T-helper 2 cell treated with Interferon-gamma antibody and Interleukin-4, amounts not matched to agents 100 ng/mL and 5 ng/mL, for 36 hours (primary cell): ENCODE measurements at regions not wholly inside any gene's neighbourhood (a gene's known extent, or its start where the extent isn't known, plus 50 kb on each side); places are given as distances from the start of the nearest gene placed in this dataset.
"Not testable (repeated sequence)": the region's sequence is repeated elsewhere in the genome, so short reads cannot be mapped to it uniquely, and the experiment has no call there.

Source experiments
- intact Hi-C: fragments of 100-400 bp; cut with micrococcal nuclease; formaldehyde crosslinking; loops from one replicate; pipeline ENCODE4 v1.15.1; 2023

DNA sequence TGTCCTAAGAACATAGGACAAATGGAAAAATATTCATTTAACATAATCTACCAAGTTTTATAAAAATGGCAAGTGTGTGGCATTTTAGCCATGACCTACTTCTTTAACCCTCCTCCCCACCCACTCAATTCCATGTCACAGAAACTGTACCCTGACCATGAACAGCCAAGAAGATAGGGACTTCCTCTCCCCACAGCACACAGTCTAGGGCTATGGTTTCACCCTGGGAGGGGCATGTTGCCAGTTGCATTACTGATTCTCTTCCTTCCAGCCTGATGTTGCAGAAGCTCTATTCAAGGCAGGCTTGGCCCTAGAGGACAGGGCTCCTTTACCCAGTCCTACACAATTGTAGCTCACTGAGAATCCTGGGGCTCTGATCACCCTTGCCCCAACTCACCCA is 153.6 kb upstream of the KLF7 start:
- intact Hi-C loops, result no loop called here

DNA sequence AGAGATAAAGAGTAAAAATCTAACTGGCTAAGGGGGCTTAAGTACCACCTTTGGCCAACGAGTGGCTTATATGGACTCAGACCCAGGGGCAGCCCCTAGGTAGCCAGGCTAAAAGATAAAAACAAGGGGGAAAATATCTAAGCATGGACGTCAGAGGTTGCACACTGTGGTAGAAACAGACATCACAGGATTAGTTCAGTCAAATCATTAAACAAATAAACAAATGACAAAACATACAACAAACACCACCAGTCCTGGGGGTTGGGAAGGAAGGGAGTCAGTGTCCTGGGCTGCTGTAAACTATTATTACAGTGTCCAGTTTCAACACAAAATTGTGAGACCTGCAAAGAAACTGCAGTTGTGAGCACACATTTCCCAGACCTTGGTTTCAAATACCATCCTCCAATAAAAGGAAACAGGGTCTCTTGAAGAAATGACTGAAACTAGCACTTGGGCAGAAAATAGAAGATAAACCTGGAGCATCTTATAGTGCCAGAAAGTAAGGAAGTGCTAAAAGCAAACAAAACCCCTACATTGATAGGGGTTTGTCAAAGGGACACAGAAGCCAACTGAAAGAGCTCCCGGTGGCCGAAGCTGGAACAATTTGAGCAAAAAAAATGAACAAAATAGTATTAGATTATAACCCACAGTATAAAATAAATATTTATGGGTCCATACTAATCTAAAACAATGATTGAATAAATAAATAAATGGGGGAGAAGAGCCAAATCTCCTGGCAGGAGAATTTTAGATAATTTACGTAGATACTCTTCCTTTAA is 154.8 kb upstream of the KLF7 start:
- intact Hi-C loops, result no loop called here

DNA sequence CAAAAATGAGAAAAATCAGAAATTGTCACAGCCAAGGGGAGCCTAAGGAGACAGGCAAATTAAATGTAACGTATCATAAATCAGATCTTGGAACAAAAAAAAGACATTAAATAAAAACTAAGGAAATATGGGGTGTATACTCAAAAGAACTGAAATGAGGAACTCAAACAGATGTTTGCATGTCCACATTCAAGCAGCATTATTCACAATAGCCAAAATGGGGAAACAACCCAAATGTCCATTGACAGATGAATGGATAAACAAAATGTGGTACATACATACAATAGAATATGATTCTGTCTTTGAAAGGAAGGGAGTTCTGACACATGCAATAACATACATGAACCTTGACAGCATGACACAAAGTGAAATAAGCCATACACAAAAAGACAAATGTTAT is 155.8 kb upstream of the KLF7 start:
- intact Hi-C loops, result no loop called here

DNA sequence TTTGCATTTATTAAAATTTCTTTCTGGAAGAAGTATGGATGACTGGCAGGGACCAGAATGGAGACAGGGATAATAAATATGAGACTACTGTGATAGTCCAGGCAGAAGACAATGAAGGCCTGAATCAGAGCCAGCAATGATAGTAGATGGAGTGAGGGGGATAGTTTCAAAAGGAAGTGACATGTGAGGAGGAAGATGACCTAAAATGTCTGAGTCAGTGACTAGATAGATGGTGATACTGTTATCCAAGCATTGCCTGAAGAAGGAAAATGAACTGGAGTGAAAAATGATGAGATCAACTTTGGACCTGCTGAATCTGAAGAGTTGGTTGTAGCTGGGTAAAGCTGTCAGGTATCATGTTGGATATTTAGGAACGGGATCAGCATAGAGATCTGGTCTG is 158.3 kb upstream of the KLF7 start:
- intact Hi-C loops, result no loop called here

DNA sequence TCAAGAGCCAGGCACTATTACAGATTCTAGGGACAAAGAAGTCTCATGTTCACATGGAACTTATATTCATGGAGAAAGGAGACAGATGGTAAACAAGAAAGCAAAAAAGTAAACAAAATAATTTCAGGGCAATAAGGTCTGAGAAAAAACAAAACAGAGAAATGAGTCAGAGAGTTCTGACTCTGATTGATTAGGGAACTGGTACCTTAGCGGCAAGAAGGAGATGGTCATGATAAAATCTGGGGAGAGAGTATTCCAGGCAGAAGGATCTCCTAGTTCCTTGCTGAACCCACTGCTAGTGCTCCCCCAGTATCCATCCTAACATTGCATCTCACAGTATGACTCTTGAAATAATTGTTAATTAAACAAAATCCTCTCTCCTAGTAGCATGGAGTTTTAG is 161.8 kb upstream of the KLF7 start:
- intact Hi-C loops, result no loop called here

DNA sequence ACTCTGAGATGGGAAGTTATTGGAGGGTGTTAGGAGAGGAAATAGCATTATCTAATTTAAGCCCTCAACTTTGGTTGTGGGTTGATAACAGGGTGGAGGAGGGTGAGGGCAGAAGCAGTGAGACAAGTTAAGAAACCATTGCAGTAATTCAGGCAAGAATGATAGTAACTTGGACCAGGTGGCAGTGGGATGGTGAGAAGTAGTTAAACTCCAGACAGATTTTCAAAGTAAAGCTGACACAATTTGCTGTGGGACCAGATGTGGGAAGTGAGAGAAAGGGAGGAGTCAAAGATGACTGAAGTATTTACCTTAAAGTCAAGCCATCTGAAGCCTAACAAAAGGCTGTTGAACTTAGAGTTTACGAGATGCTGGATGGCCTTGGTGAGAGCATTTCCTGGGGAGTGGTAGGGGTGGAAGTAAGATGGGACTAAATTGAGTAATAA is 163.2 kb upstream of the KLF7 start:
- intact Hi-C loops, result no loop called here

DNA sequence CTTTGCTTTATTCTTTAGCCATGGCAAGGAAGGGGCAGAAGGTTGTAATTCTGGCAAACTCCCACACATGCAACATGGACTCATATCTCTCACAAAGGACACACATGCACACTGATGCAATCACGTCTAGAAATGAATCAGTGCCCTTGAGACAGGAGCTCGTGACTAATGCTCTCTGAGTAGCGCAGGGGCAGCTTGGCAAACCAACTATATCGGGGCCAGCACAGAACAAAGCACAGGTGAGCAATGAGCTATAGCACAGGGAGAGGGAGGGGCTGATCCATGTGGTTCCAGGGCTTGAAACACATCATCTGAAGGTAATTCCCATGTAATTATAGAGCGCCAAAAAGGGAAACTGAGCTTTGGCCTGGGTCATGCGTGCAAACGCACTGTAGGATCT is 165.2 kb upstream of the KLF7 start:
- intact Hi-C loops, result loop anchor here (2.0 to 10.0 kb wide), 5 partner anchors 20 to 476 kb away; partner anchors contain the start of gene METTL21A

DNA sequence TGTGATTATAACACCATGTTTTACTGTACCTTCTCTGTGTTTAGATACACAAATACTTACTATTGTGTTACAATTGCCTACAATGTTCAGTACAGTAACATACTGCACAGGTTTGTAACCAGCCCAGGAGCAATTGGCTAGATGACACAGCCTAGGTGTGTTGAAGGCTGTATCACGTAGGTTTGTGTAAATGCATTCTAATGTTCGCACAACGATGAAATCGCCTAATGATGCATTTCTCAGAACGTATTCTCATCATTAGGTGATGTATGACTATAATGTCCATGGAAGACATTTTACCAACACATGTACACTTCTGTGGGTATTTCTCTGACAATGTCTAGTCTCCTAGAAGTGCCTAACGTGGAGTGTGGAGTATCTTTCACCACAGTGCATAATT is 165.9 kb upstream of the KLF7 start:
- intact Hi-C loops, result loop anchor here (2.0 to 10.0 kb wide), 7 partner anchors 21 to 477 kb away; partner anchors contain the start of genes CREB1 and METTL21A

DNA sequence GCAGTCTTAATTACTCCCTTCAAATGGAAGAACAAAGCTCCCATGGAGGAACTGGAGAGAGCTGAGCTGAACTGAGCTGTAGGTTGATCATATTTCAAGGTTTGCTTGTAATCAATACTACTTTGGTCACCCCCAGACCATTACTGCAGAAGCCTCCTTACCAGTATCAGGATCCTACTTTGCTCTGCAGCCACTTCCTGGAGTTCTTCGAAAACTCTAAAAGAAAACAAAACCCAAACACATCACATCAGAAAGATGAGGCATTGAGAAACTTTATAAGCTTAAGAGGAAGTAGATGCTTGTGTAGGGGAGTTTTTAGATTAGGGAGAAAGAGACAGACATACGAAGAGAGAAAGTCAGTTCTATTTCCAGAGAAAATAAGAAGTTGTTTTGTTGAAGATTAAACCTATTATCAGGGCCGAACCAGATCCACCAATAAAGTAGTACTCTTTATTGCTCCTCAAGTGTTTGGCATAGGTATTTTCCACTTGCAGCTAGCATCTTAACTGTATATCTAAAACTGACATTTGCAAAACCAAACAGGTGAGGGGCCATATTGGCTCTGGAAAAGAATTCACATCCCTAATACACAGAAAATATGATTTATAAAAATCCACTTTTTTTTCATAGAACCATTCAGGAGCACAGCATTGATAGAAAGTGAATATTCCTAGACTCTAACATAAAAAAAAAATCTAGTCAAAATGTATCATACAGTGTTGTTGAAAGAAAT is 166.9 kb upstream of the KLF7 start:
- intact Hi-C loops, result loop anchor here (2.0 to 10.0 kb wide), 6 partner anchors 50 to 478 kb away; partner anchors contain the start of genes CREB1 and METTL21A

DNA sequence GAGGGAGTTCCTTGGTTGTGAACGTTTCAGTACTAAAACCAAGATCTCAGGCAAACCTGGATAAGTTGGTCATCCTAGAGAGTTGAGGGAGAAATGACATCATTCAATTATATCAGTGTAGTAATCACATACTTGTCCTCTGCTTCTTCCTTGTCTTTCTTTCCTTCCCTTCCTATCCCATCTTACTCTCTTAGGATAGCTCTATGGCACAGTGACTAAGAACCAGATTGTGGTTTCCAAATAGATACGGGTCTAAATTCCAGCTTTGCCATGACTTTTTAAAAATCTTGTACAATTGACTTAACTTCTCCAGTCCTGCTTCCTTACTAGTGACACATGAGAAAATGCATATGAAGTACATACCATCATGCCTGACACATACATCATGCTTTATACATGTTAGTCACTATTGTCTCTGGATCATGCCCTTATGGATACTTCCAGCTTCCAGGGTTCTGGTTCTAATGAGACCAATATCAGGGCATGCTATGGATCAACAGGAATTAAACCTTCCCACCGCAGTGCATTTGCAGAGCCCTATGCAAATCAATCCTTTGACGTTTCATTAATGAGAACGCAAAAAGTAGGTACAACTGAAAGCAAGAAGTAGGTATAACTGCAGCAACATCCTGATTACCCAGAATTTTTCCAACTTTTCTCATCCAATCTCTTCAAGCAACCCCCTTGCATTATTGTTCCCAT is 168.0 kb upstream of the KLF7 start:
- intact Hi-C loops, result loop anchor here (2.0 to 10.0 kb wide), 6 partner anchors 51 to 479 kb away; partner anchors contain the start of genes CREB1 and METTL21A

DNA sequence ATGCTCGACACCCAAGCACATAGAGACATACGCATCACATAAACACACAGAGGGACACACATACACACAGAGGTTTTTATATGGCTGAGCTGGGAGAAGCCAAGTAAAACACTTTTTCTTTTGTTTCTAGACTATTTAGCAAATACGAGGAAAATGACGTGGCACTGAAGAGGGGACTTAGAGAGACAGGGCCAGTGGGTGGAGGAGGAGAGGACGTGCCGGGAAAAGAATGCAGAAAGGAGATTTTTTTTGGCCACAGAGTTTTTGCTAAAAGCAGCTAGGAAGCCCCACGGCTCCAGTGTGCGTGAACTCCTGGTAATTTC is 168.5 kb upstream of the KLF7 start:
- intact Hi-C loops, result loop anchor here (5.0 to 10.0 kb wide), 4 partner anchors 82 to 479 kb away; partner anchors contain the start of gene METTL21A

DNA sequence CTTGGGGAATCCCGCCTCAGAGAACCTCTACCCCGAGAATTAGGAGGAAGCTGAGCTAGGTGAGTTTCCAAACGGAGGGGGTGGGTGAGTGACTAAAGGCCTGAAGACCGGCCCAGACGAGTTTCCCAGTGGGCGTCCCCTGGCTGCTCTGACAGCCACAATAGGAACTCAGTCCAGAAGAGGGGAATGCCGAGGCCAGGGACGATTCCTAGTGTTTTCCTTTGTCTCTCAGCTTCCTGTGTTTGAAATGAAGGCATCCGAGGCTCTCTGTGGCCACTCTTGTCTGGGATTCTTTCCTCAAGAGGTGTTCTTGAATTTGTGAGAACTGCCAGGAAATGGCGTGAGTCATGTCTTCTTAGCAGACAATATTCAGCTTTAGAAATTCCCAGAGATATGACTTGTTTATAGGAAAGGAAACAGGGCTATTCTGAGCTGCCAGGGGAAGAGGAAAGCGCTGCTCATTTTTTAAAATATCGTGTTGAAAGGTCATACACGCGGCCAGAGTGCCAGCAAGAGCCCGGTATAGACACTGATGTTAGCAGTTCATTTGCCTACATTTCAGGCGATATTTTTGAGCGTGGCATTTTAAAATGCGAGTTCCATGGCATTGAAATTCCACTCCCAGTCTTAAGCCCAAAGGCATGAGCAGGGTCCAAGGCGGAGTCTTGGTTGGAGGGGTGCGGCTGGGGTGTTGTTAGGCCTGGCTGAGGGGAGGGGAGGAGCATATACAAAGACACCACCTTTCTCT is 169.1 kb upstream of the KLF7 start:
- intact Hi-C loops, result loop anchor here (5.0 to 10.0 kb wide), 4 partner anchors 82 to 480 kb away; partner anchors contain the start of gene METTL21A

DNA sequence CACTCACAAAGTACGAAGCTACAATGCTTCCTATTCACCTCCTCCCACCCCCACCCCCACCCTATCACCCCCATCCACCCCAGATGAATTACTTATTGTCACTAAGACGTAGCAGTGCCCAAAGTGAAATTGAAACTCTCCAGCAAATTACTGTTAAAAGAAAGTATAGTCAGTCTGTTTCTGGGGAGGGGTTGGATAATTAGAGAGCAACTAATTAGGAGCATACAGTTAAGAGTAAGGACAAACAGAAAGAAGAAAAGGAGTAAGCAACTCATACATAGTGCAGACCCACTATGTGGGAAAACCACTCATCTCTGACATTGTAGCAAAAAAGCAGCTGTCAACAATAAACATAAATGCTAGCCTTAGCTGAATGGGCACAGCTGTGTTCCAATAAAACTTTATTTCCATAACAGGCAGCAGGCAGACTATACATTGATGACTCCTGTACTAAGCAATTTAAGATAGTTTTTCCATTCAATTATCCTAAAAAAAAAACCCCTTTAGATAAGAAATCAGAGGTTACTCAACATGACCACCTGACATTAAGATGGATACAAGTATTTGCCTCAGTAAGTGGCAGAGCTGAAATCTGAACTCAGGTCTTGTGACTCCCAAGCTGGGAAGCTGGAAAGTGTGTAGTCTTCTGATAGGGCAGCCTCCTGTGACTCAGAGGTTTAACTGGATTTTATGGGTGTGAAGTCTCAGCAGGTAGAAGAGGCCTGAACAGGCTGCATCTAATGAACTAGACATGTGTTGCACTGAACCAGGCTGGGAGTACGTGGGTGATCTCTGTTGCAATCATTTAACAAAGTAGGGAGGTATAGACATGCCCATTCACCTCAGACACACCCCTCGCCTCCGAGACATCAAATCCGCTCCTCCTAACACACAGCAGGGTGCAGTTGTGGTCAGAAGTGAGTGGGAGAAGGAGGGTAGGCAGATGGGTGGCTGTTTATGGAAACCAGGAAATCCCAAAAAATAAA is 171.8 kb upstream of the KLF7 start:
- intact Hi-C loops, result loop anchor here (2.0 to 10.0 kb wide), 3 partner anchors 171 to 483 kb away; partner anchors contain the start of gene METTL21A

DNA sequence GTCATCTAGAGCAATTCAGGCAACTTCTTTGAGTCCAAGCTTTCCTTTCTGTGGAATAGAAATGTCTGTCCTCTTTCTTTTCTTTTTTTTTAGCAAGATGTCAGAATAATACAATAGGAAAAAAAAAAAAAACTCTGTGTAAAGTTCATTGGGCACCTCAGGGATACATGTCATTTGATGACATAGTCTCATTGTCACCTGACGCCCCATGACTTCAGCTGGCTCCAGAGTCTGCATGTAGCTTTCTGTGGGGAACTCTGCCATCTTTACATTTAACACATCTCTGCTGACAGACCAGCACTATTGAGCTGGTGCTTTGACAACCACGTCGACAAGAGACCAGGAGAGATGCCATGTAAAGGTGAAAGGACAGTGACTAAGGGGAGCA is 172.5 kb upstream of the KLF7 start:
- intact Hi-C loops, result loop anchor here (10.0 kb wide), 2 partner anchors 287 to 483 kb away; partner anchors contain the start of gene METTL21A

DNA sequence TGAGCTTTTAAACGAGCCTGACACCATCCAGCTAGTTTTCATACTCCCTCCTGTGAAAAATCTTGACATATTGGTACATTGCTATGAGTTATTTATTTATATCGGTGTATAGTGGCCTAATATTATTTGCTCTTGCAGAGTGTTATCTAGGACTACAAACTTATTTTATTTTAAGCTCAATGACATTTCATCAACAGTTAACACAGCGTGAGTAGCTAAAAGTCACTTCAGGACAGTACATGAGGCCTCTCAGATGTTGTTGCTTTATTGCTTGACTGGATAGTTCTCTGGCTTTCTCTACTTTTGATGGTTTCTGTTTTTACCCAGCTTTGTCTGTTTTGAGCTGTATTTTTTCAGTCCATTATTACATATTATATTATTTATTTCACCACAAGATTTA is 172.9 kb upstream of the KLF7 start:
- intact Hi-C loops, result loop anchor here (10.0 kb wide), 2 partner anchors 286 to 484 kb away; partner anchors contain the start of gene METTL21A

DNA sequence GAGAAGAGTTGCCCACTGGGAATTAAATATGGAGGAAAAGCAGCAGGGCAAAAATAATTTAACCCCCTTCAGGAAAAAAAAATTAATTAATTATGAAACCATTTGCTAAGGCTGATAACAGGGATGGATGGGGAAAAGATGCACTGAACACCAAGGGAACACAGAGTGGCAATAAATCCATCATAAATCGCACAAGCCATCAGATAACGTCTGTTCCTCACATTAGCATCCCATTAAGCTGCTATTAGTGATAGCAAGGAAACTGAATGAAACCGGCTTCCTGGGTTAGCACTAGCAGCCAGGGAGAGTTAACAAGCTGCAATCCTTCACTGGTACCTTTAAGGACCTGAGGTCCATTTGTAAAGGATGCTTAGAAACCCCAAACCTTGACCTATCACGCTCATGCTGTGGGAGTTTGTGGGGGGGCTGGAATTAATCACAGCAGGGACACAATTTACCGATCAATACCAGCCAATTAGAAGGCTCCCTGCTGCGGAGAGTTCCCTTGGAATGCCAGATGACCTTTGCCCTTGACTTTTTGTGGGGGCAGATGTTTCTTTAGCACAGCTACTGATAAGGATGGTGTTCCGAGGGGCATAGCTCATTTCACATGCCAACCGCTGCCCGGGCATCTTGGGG is 175.5 kb upstream of the KLF7 start:
- intact Hi-C loops, result no loop called here

DNA sequence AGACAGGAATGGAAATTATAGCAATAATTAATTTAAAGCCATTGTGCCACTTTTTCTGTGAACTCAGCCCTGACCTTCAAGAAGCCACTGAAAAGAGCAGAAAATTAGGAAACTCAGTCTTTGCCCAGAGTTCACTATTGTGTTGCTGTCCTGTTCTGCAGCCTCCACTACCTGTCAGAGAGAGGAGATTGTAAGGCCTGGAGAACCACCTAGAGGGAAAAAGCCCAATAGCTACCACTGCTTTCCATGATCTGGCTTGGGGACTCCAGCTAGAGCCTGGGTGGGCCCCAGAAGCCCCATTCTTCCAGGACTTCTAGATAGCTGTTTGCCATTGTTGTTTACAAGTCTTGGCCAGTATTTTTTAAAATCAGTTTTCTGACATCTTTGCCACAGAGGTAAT is 176.1 kb upstream of the KLF7 start:
- intact Hi-C loops, result no loop called here

DNA sequence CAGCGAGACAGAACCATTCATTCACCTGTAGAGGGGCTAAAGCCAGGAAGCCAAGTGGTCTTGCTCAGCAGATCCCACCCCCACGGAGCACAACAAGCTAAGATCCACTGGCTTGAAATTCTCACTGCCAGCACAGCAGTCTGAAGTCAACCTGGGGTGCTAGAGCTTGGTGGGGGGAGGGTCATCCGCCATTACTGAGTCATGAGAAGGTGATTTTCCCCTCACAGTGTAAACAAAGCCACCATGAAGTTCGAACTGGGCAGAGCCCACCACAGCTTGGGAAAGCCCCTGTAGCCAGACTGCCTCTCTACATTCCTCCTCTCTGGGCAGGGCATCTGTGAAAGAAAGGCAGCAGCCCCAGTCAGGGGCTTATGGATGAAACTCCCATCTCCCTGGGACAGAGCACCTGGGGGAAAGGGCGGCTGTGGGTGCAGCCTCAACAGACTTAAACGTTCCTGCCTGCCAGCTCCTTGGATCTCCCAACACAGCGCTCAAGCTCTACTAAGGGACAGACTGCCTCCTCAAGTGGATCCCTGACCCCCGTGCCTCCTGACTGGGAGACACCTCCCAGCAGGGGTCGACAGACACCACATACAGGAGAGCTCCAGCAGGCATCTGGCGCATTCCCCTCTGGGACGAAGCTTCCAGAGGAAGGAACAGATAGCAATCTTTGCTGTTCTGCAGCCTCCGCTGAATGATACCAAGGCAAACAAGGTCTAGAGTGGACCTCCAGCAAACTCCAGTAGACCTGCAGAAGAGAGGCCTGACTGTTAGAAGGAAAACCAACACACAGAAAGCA is 179.0 kb upstream of the KLF7 start:
- intact Hi-C loops, result not testable (repeated sequence)
